Hepatocyte (in vitro differentiated cells): ENCODE measurements at regions not wholly inside any gene's neighbourhood (a gene's known extent, or its start where the extent isn't known, plus 50 kb on each side); places are given as distances from the start of the nearest gene placed in this dataset.

Source experiments
- DNase-seq: peaks from one replicate; pipeline ENCODE4 v3.0.0-alpha.2; 2016; ENCODE audit warnings: low spot score
- H2AFZ ChIP-seq: fragments of 200-600 bp; sonication (generic); 2 replicates; pipeline ENCODE4 v1.6.0; 2016; ENCODE audit warnings: antibody characterized with exemption, mild to moderate bottlenecking
- H3K27ac ChIP-seq: fragments of 200-600 bp; sonication (generic); 2 replicates; pipeline ENCODE4 v1.5.1; 2016; ENCODE audit warnings: mild to moderate bottlenecking
- H3K27me3 ChIP-seq: fragments of 200-600 bp; sonication (generic); 2 replicates; pipeline ENCODE4 v1.6.1; 2016
- H3K36me3 ChIP-seq: fragments of 200-600 bp; sonication (generic); replicated peaks from 2 replicates; pipeline ENCODE4 v1.5.1; 2016; ENCODE audit warnings: low read depth; ENCODE audit not compliant: insufficient read depth
- H3K4me1 ChIP-seq: fragments of 200-600 bp; sonication (generic); 2 replicates; pipeline ENCODE4 v1.5.1; 2016; ENCODE audit warnings: mild to moderate bottlenecking, moderate library complexity; ENCODE audit not compliant: insufficient read depth
- H3K4me2 ChIP-seq: fragments of 200-600 bp; sonication (generic); 2 replicates; pipeline ENCODE4 v1.6.0; 2016
- H3K4me3 ChIP-seq: fragments of 200-600 bp; sonication (generic); 2 replicates; pipeline ENCODE4 v1.5.1; 2016; ENCODE audit warnings: mild to moderate bottlenecking
- H3K79me2 ChIP-seq: fragments of 200-600 bp; sonication (generic); 2 replicates; pipeline ENCODE4 v1.6.0; 2017; ENCODE audit warnings: mild to moderate bottlenecking
- H3K9me2 ChIP-seq: fragments of 200-600 bp; sonication (generic); replicated peaks from 2 replicates; pipeline ENCODE4 v1.6.0; 2017; ENCODE audit warnings: mild to moderate bottlenecking; ENCODE audit not compliant: insufficient read depth
- H3K9me3 ChIP-seq: fragments of 200-600 bp; sonication (generic); 2 replicates; pipeline ENCODE4 v1.5.1; 2016; ENCODE audit warnings: low read depth, mild to moderate bottlenecking
- H4K20me1 ChIP-seq: fragments of 200-600 bp; sonication (generic); 2 replicates; pipeline ENCODE4 v1.6.0; 2016; ENCODE audit warnings: mild to moderate bottlenecking; ENCODE audit not compliant: insufficient read depth, poor library complexity, severe bottlenecking
- EZH2 ChIP-seq: fragments of 200-600 bp; sonication (generic); IDR thresholded peaks from 2 replicates; pipeline ENCODE4 v1.6.1; 2016; ENCODE audit warnings: antibody characterized with exemption, mild to moderate bottlenecking, borderline replicate concordance
- EZH2phosphoT487 ChIP-seq: fragments of 200-600 bp; sonication (generic); IDR thresholded peaks from one replicate; pipeline ENCODE4 v1.6.1; 2018; ENCODE audit warnings: antibody characterized with exemption, mild to moderate bottlenecking, low read depth, moderate library complexity; ENCODE audit not compliant: unreplicated experiment, severe bottlenecking
- WGBS: methylation state at CpG from one replicate; pipeline ENCODE4 v1.1.6; 2016; ENCODE audit warnings: low lambda C conversion rate; ENCODE audit errors: missing lambda C conversion rate; 5-methylcytosine and 5-hydroxymethylcytosine counted together
- TF ChIP-seq, protein P1 (sequence below): fragments of 200-600 bp; sonication (generic); IDR thresholded peaks from 2 replicates; pipeline ENCODE4 v1.5.1; 2016; ENCODE audit warnings: antibody characterized with exemption, mild to moderate bottlenecking; ENCODE audit not compliant: poor library complexity

DNA sequence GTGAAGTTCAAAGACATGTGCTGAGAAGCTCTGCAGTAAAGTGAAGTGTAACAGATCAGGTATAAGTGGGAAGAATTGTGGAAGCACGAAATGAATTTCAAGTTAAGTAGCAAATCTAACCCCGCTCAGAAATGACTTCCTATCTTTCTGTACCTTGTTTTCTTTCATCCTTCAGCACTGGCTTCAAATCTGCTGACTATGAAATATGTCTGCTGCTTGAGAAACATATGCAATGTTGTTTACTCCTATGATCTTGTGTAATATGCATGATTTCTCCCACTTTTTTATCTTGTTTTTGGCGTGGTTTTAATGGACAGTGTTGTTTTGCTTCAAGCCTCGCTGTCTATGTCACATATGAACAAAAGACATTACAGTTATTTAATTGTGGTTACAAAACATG lies 545.3 kb upstream of the NCAM2 start:
- Histone ChIP-seq H2AFZ (no peak overlapping the region), H3K4me1 (no peaks in the 10 kb centered on the region), H3K27ac (no peak overlapping the region), H3K9me3 (no peaks in the 10 kb centered on the region), H3K4me2 (no peak overlapping the region), H4K20me1 (no peaks in the 10 kb centered on the region), H3K36me3 (no peaks in the 10 kb centered on the region), H3K4me3 (no peak overlapping the region), H3K9me2 (no peaks in the 10 kb centered on the region), H3K79me2 (no peaks in the 10 kb centered on the region), H3K27me3 (no peaks in the 10 kb centered on the region)
- WGBS: 80% methylated on average over 4 of the region's 4 CpGs
- DNase-seq: no peak
- TF ChIP-seq, protein P1, sequence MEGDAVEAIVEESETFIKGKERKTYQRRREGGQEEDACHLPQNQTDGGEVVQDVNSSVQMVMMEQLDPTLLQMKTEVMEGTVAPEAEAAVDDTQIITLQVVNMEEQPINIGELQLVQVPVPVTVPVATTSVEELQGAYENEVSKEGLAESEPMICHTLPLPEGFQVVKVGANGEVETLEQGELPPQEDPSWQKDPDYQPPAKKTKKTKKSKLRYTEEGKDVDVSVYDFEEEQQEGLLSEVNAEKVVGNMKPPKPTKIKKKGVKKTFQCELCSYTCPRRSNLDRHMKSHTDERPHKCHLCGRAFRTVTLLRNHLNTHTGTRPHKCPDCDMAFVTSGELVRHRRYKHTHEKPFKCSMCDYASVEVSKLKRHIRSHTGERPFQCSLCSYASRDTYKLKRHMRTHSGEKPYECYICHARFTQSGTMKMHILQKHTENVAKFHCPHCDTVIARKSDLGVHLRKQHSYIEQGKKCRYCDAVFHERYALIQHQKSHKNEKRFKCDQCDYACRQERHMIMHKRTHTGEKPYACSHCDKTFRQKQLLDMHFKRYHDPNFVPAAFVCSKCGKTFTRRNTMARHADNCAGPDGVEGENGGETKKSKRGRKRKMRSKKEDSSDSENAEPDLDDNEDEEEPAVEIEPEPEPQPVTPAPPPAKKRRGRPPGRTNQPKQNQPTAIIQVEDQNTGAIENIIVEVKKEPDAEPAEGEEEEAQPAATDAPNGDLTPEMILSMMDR: no peak
- TF ChIP-seq EZH2 (no peak), EZH2phosphoT487 (no peak)

DNA sequence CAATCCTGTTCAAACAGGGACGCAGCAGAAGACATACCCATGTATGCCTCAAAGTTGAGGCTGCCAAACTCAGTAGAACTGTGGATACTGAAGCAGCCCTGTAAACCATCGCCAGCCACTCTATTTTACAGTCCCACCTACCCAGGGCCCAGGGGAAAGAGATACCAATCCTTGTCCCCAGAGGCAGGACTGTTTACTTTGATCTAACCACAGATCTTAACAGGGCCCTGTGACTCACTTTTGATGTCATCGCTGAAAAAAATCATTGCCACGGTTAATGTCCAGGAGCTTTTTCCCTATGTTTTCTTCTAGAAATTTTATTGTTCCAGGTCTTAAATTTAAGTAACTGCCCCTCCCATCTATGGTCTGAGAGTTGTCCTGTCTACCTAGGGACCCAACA lies 538.4 kb upstream of the NCAM2 start:
- no peak overlapping the region for H3K27ac ChIP-seq
- TF ChIP-seq, protein P1: no peak
- TF ChIP-seq EZH2 (no peak), EZH2phosphoT487 (no peak)
- H3K27me3 ChIP-seq: no peaks in the 10 kb centered on the region

GRCh38 chr21:20463362-20463761 lies 534.8 kb upstream of the NCAM2 start:
- no peaks in the 10 kb centered on the region for H3K79me2 ChIP-seq
- H3K4me3 ChIP-seq: no peak overlapping the region
- no peaks in the 10 kb centered on the region for H3K4me1 ChIP-seq
- no peak overlapping the region for H2AFZ ChIP-seq
- H3K4me2 ChIP-seq: no peak overlapping the region
- DNase-seq: no peak
- no peak overlapping the region for H3K27ac ChIP-seq
- no peaks in the 10 kb centered on the region for H3K9me3 ChIP-seq
- H3K27me3 ChIP-seq: no peaks in the 10 kb centered on the region
- H3K36me3 ChIP-seq: no peaks in the 10 kb centered on the region
- no peaks in the 10 kb centered on the region for H3K9me2 ChIP-seq
- no peak for TF ChIP-seq EZH2
- TF ChIP-seq, protein P1: no peak
- no peak for TF ChIP-seq EZH2phosphoT487
- no peaks in the 10 kb centered on the region for H4K20me1 ChIP-seq

More for the DNA sequence above, 538.4 kb upstream of the NCAM2 start:
- Histone ChIP-seq H4K20me1 (no peaks in the 10 kb centered on the region), H3K36me3 (no peaks in the 10 kb centered on the region), H2AFZ (no peak overlapping the region), H3K4me2 (no peak overlapping the region), H3K4me1 (no peaks in the 10 kb centered on the region), H3K4me3 (no peak overlapping the region), H3K79me2 (no peaks in the 10 kb centered on the region), H3K9me3 (no peaks in the 10 kb centered on the region), H3K9me2 (no peaks in the 10 kb centered on the region)
- WGBS: 86% methylated on average over 4 of the region's 4 CpGs
- no peak for DNase-seq

- no peak overlapping the region for H3K4me3 ChIP-seq
- H3K27me3 ChIP-seq: no peaks in the 10 kb centered on the region
- no peaks in the 10 kb centered on the region for H3K36me3 ChIP-seq
- H3K9me3 ChIP-seq: no peaks in the 10 kb centered on the region
- WGBS: 80% methylated on average over 4 of the region's 4 CpGs
- H3K27ac ChIP-seq: no peak overlapping the region
- H3K79me2 ChIP-seq: no peaks in the 10 kb centered on the region
- H3K9me2 ChIP-seq: no peaks in the 10 kb centered on the region
- TF ChIP-seq EZH2 (no peak), EZH2phosphoT487 (no peak)
- TF ChIP-seq, protein P1: no peak
- no peak overlapping the region for H3K4me2 ChIP-seq
- H4K20me1 ChIP-seq: no peaks in the 10 kb centered on the region
- no peak for DNase-seq
- H3K4me1 ChIP-seq: no peaks in the 10 kb centered on the region
- no peak overlapping the region for H2AFZ ChIP-seq
Observed at GRCh38 chr21:20469361-20469760, 528.8 kb upstream of the NCAM2 start.
